ENCODE measurements at regions not wholly inside any gene's neighbourhood (a gene's known extent, or its start where the extent isn't known, plus 50 kb on each side); places are given as distances from the start of the nearest gene placed in this dataset.

DNA sequence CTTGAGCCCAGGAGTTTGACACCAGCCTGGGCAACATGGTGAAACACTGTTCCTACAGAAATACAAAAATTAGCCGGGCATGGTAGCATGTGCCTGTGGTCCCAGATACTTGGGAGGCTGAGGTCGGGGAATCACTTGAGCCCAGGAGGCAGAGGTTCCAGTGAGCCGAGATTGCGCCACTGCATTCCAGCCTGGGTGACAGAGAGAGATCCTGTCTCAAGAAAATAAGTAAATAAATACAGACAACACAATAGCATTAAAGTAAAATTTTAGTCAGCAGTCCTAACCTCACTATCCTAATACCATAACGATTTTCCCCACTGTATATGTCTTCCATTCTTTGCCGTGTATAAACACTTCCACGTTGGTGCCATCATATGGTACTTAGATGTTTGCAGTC lies 83.0 kb upstream of the MBOAT2 start:
- TF ChIP-seq POLR2AphosphoS5 (IDR thresholded peaks at IDR 0.05; ENCODE audit: insufficient read depth, low read depth, low read length) (no peak), EZH2 (IDR thresholded peaks at IDR 0.05; ENCODE audit: borderline replicate concordance, low read depth, low read length, severe bottlenecking) (no peak), GATA2 (IDR thresholded peaks at IDR 0.05; ENCODE audit: insufficient read depth, insufficient read length, low read depth, low read length) (no peak), POLR2A (IDR thresholded peaks at IDR 0.05; ENCODE audit: low read depth, low read length) (no peak), JUN (IDR thresholded peaks at IDR 0.05; ENCODE audit: borderline replicate concordance, insufficient read depth, insufficient read length, low read depth) (no peak), MYC (IDR thresholded peaks at IDR 0.05; ENCODE audit: low read depth, low read length) (no peak), FOS (IDR thresholded peaks at IDR 0.05; ENCODE audit: borderline replicate concordance, insufficient read depth, low read length) (no peak)
- TF ChIP-seq, protein P1, sequence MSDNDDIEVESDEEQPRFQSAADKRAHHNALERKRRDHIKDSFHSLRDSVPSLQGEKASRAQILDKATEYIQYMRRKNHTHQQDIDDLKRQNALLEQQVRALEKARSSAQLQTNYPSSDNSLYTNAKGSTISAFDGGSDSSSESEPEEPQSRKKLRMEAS (IDR thresholded peaks at IDR 0.05; ENCODE audit: insufficient read depth, insufficient read length): no peak
- TF ChIP-seq, protein P2, sequence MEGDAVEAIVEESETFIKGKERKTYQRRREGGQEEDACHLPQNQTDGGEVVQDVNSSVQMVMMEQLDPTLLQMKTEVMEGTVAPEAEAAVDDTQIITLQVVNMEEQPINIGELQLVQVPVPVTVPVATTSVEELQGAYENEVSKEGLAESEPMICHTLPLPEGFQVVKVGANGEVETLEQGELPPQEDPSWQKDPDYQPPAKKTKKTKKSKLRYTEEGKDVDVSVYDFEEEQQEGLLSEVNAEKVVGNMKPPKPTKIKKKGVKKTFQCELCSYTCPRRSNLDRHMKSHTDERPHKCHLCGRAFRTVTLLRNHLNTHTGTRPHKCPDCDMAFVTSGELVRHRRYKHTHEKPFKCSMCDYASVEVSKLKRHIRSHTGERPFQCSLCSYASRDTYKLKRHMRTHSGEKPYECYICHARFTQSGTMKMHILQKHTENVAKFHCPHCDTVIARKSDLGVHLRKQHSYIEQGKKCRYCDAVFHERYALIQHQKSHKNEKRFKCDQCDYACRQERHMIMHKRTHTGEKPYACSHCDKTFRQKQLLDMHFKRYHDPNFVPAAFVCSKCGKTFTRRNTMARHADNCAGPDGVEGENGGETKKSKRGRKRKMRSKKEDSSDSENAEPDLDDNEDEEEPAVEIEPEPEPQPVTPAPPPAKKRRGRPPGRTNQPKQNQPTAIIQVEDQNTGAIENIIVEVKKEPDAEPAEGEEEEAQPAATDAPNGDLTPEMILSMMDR (IDR thresholded peaks at IDR 0.05; ENCODE audit: extremely low read depth in 1 of 2, insufficient read depth in 1 of 2, low read depth in 1 of 2, low read length in 2 of 2): no peak
- BruUV-seq (replicated peaks): no TSS peak
- CTCF ChIA-PET: no interaction called here
- POLR2A ChIA-PET: no interaction called here
- H4K20me1 ChIP-seq (replicated peaks; ENCODE audit: control insufficient read depth, extremely low read depth, insufficient read depth, low read length): no peaks in the 10 kb centered on the region
- H3K9ac ChIP-seq (replicated peaks; ENCODE audit: extremely low read depth, insufficient read depth, low read length): no peak overlapping the region
- no peaks in the 10 kb centered on the region for H3K36me3 ChIP-seq (ENCODE audit: control insufficient read depth in 2 of 2, extremely low read depth in 1 of 2, insufficient read depth in 2 of 2, low read length in 2 of 2)
- dilution Hi-C loops (cut with MboI; ENCODE audit: extremely low pct_ligation_motif_present, low sequenced_read_pairs) (no loop called here), intact Hi-C loops (cut with micrococcal nuclease) (no loop called here)
- no peaks in the 10 kb centered on the region for H3K9me3 ChIP-seq (replicated peaks; ENCODE audit: control insufficient read depth, insufficient read depth, low read length)
- H3K4me3 ChIP-seq (replicated peaks in 1 of 3; ENCODE audit: insufficient read depth in 1 of 3, low read depth in 1 of 3, low read length in 3 of 3): no peak overlapping the region
- H3K9me1 ChIP-seq (replicated peaks; ENCODE audit: control insufficient read depth, extremely low read depth, insufficient read depth, low read length): no peaks in the 10 kb centered on the region
- H3K4me2 ChIP-seq (ENCODE audit: insufficient read depth, low read length): no peak overlapping the region
- FAIRE-seq (no peak), DNase-seq (ENCODE audit: low read depth, low spot score) (no peak)
- H3K79me2 ChIP-seq (ENCODE audit: control insufficient read depth, insufficient read depth, low read length): no peaks in the 10 kb centered on the region
- no peak overlapping the region for H2AFZ ChIP-seq (ENCODE audit: low read depth, low read length)
- no peaks in the 10 kb centered on the region for H3K4me1 ChIP-seq (ENCODE audit: control insufficient read depth, extremely low read depth, insufficient read depth, low read length)
- H3K27ac ChIP-seq (ENCODE audit: insufficient read depth, low read depth, low read length): no peak overlapping the region
- H3K27me3 ChIP-seq (ENCODE audit: control insufficient read depth in 2 of 2, insufficient read depth in 2 of 2, low read length in 2 of 2): no peaks in the 10 kb centered on the region
